Mesenchymal stem cell (in vitro differentiated cells and primary cell): ENCODE measurements at regions not wholly inside any gene's neighbourhood (a gene's known extent, or its start where the extent isn't known, plus 50 kb on each side); places are given as distances from the start of the nearest gene placed in this dataset.
A peak's percentile ranks its signal among the peaks of the same experiment; 100 is the strongest.

Source experiments
- DNase-seq: peaks from one replicate; pipeline ENCODE4 v3.0.0-alpha.2; 2013
- H2AFZ ChIP-seq: one replicate; pipeline ENCODE4 v1.6.1; 2013; ENCODE audit warnings: low read depth, mild to moderate bottlenecking, control low read depth, inconsistent platforms, low read length, moderate library complexity
- H2AK5ac ChIP-seq: 2 replicates; pipeline ENCODE4 v1.6.1; 2013; ENCODE audit warnings: low read length, moderate library complexity, mild to moderate bottlenecking, inconsistent platforms; ENCODE audit not compliant: severe bottlenecking
- H2BK120ac ChIP-seq: one replicate; pipeline ENCODE4 v1.6.1; 2013; ENCODE audit warnings: low read depth, mild to moderate bottlenecking, inconsistent platforms, low read length, moderate library complexity
- H2BK12ac ChIP-seq, 2 experiments: one replicate each; pipeline ENCODE4 v1.6.1; 2013; ENCODE audit warnings: inconsistent platforms in 2 of 2, low read length in 2 of 2, mild to moderate bottlenecking in 2 of 2, moderate library complexity in 2 of 2, control low read depth in 1 of 2
- H2BK15ac ChIP-seq: one replicate; pipeline ENCODE4 v1.6.1; 2013; ENCODE audit warnings: mild to moderate bottlenecking, low read depth, inconsistent platforms; ENCODE audit not compliant: poor library complexity, severe bottlenecking
- H2BK5ac ChIP-seq: 2 replicates; pipeline ENCODE4 v1.6.1; 2013; ENCODE audit warnings: low read depth, mild to moderate bottlenecking, low read length, control low read depth, inconsistent platforms; ENCODE audit not compliant: poor library complexity, severe bottlenecking
- H3K14ac ChIP-seq, 2 experiments: one replicate each; pipeline ENCODE4 v1.6.1; 2013; ENCODE audit warnings: inconsistent platforms in 2 of 2, low read length in 2 of 2, control low read depth in 1 of 2, mild to moderate bottlenecking in 1 of 2, moderate library complexity in 1 of 2
- H3K18ac ChIP-seq, 2 experiments: one replicate each; pipeline ENCODE4 v1.6.1; 2013; ENCODE audit warnings: inconsistent platforms in 2 of 2, low read length in 2 of 2, control low read depth in 1 of 2, low read depth in 1 of 2, mild to moderate bottlenecking in 1 of 2
- H3K23ac ChIP-seq, 2 experiments: one replicate each; pipeline ENCODE4 v1.6.1; 2013; ENCODE audit warnings: inconsistent platforms in 2 of 2, low read length in 2 of 2, mild to moderate bottlenecking in 2 of 2, moderate library complexity in 2 of 2, control low read depth in 1 of 2
- H3K27ac ChIP-seq: 2 replicates; pipeline ENCODE4 v1.5.1; 2013; ENCODE audit warnings: mild to moderate bottlenecking, moderate library complexity, low read length, control low read depth, inconsistent platforms; ENCODE audit not compliant: poor library complexity, severe bottlenecking
- H3K27me3 ChIP-seq, 2 experiments: 2 replicates each; pipeline versions ENCODE4 v1.6.1 to v1.7.0; 2013; ENCODE audit warnings: low read length in 2 of 2, mild to moderate bottlenecking in 2 of 2, moderate library complexity in 2 of 2, control low read depth in 1 of 2, inconsistent platforms in 1 of 2; ENCODE audit not compliant: control insufficient read depth in 1 of 2, insufficient read depth in 1 of 2
- H3K36me3 ChIP-seq, 2 experiments: 2 replicates each; pipeline versions ENCODE4 v1.6.1 to v1.7.0; 2013; ENCODE audit warnings: low read length in 2 of 2, control low read depth in 1 of 2, inconsistent platforms in 1 of 2, low read depth in 1 of 2, mild to moderate bottlenecking in 1 of 2; ENCODE audit not compliant: insufficient read depth in 2 of 2, control insufficient read depth in 1 of 2
- H3K4ac ChIP-seq, 2 experiments: one replicate each; pipeline ENCODE4 v1.6.1; 2013; ENCODE audit warnings: inconsistent platforms in 2 of 2, low read length in 2 of 2, mild to moderate bottlenecking in 2 of 2, moderate library complexity in 2 of 2, control low read depth in 1 of 2, low read depth in 1 of 2
- H3K4me1 ChIP-seq: 2 replicates; pipeline ENCODE4 v1.6.1; 2013; ENCODE audit warnings: low read depth, low read length, control low read depth; ENCODE audit not compliant: control insufficient read depth, insufficient read depth
- H3K4me2 ChIP-seq: 2 replicates; pipeline ENCODE4 v1.6.1; 2013; ENCODE audit warnings: low read length, mild to moderate bottlenecking, inconsistent platforms; ENCODE audit not compliant: poor library complexity, severe bottlenecking
- H3K4me3 ChIP-seq, 2 experiments: 2 replicates each; pipeline versions ENCODE4 v1.5.1 to v1.7.0; 2013; ENCODE audit warnings: low read length in 2 of 2, mild to moderate bottlenecking in 2 of 2, control low read depth in 1 of 2, low read depth in 1 of 2; ENCODE audit not compliant: insufficient read depth in 1 of 2
- H3K79me1 ChIP-seq: replicated peaks from 2 replicates; pipeline ENCODE4 v1.6.1; 2013; ENCODE audit warnings: mild to moderate bottlenecking, control low read depth, low read length, inconsistent platforms; ENCODE audit not compliant: poor library complexity, severe bottlenecking
- H3K9ac ChIP-seq: 2 replicates; pipeline ENCODE4 v1.7.0; 2013; ENCODE audit warnings: mild to moderate bottlenecking, low read length, moderate library complexity
- H3K9me3 ChIP-seq: 2 replicates; pipeline ENCODE4 v1.7.0; 2013; ENCODE audit warnings: mild to moderate bottlenecking, low read length; ENCODE audit not compliant: control insufficient read depth
- H4K8ac ChIP-seq: one replicate; pipeline ENCODE4 v1.6.1; 2013; ENCODE audit warnings: inconsistent platforms, mild to moderate bottlenecking, low read length, moderate library complexity
- H4K91ac ChIP-seq: one replicate; pipeline ENCODE4 v1.6.1; 2013; ENCODE audit warnings: mild to moderate bottlenecking, low read length, inconsistent platforms
- WGBS: methylation state at CpG from one replicate; pipeline ENCODE4 v1.1.7; 2013; ENCODE audit warnings: mixed read lengths; 5-methylcytosine and 5-hydroxymethylcytosine counted together

- Histone ChIP-seq H3K14ac (no peak overlapping the region), H3K27me3 (no peaks in the 10 kb centered on the region), H3K9me3 (no peaks in the 10 kb centered on the region), H2AFZ (no peak overlapping the region), H3K36me3 (no peaks in the 10 kb centered on the region), H2BK5ac (no peak overlapping the region), H3K27ac (no peak overlapping the region), H3K4me2 (no peak overlapping the region), H4K91ac (no peak overlapping the region), H3K23ac (no peak overlapping the region), H2BK12ac (no peak overlapping the region), H2AK5ac (no peak overlapping the region), H3K4me3 (no peak overlapping the region), H3K4me1 (no peaks in the 10 kb centered on the region), H2BK120ac (no peak overlapping the region), H3K4ac (no peak overlapping the region), H3K9ac (no peak overlapping the region), H3K18ac (no peak overlapping the region), H2BK15ac (no peak overlapping the region), H4K8ac (no peak overlapping the region), H3K79me1 (no peaks in the 10 kb centered on the region)
- WGBS: 56% methylated on average over 2 of the region's 4 CpGs
- DNase-seq: peak; percentile 77
These were observed 888.0 kb upstream of the CHAC2 start for GRCh38 chr2:52879561-52879960.

GRCh38 chr2:52877703-52878102 lies 889.9 kb upstream of the CHAC2 start:
- no peaks in the 10 kb centered on the region for H3K4me1 ChIP-seq
- no peaks in the 10 kb centered on the region for H3K9me3 ChIP-seq

GRCh38 chr2:52874466-52875106 lies 893.0 kb upstream of the CHAC2 start:
- no peaks in the 10 kb centered on the region for H3K9me3 ChIP-seq
- H2BK5ac ChIP-seq: no peak overlapping the region
- H2AK5ac ChIP-seq: no peak overlapping the region
- H3K23ac ChIP-seq: no peak overlapping the region
- no peaks in the 10 kb centered on the region for H3K79me1 ChIP-seq
- DNase-seq: no peak
- H2AFZ ChIP-seq: no peak overlapping the region
- H3K18ac ChIP-seq: no peak overlapping the region
- H3K27me3 ChIP-seq: no peaks in the 10 kb centered on the region
- no peak overlapping the region for H3K14ac ChIP-seq
- H3K4ac ChIP-seq: no peak overlapping the region
- H3K4me3 ChIP-seq: no peak overlapping the region
- H3K27ac ChIP-seq: no peak overlapping the region
- H2BK12ac ChIP-seq: no peak overlapping the region
- no peaks in the 10 kb centered on the region for H3K4me1 ChIP-seq
- WGBS: 87% methylated on average over 4 of the region's 6 CpGs
- no peak overlapping the region for H4K8ac ChIP-seq
- no peak overlapping the region for H2BK120ac ChIP-seq
- no peak overlapping the region for H4K91ac ChIP-seq
- H3K36me3 ChIP-seq: no peaks in the 10 kb centered on the region
- H3K4me2 ChIP-seq: no peak overlapping the region
- H2BK15ac ChIP-seq: no peak overlapping the region
- no peak overlapping the region for H3K9ac ChIP-seq

More at GRCh38 chr2:52877703-52878102, 889.9 kb upstream of the CHAC2 start:
- no peak overlapping the region for H2BK5ac ChIP-seq
- H4K91ac ChIP-seq: no peak overlapping the region
- H3K9ac ChIP-seq: no peak overlapping the region
- H2AFZ ChIP-seq: no peak overlapping the region
- no CpG with 5 or more reads among the region's 1 CpG for WGBS
- DNase-seq: peak; percentile 43
- no peak overlapping the region for H3K14ac ChIP-seq
- H3K79me1 ChIP-seq: no peaks in the 10 kb centered on the region
- no peak overlapping the region for H3K4ac ChIP-seq
- H3K27me3 ChIP-seq: no peaks in the 10 kb centered on the region
- H2BK120ac ChIP-seq: no peak overlapping the region
- H2BK15ac ChIP-seq: no peak overlapping the region
- no peaks in the 10 kb centered on the region for H3K36me3 ChIP-seq
- no peak overlapping the region for H3K23ac ChIP-seq
- H2AK5ac ChIP-seq: no peak overlapping the region
- no peak overlapping the region for H4K8ac ChIP-seq
- H3K27ac ChIP-seq: no peak overlapping the region
- H3K4me3 ChIP-seq: no peak overlapping the region
- no peak overlapping the region for H3K4me2 ChIP-seq
- no peak overlapping the region for H3K18ac ChIP-seq
- H2BK12ac ChIP-seq: no peak overlapping the region

- Histone ChIP-seq H4K8ac (no peak overlapping the region), H3K27me3 (no peaks in the 10 kb centered on the region), H3K36me3 (no peaks in the 10 kb centered on the region), H3K18ac (no peak overlapping the region), H3K9ac (no peak overlapping the region), H3K23ac (no peak overlapping the region), H2AK5ac (no peak overlapping the region), H3K27ac (no peak overlapping the region), H4K91ac (no peak overlapping the region), H3K4ac (no peak overlapping the region), H2BK12ac (no peak overlapping the region), H3K4me3 (no peak overlapping the region), H3K9me3 (no peaks in the 10 kb centered on the region), H2AFZ (no peak overlapping the region), H3K4me1 (no peaks in the 10 kb centered on the region), H2BK120ac (no peak overlapping the region), H3K4me2 (no peak overlapping the region), H3K14ac (no peak overlapping the region), H3K79me1 (no peaks in the 10 kb centered on the region), H2BK15ac (no peak overlapping the region), H2BK5ac (no peak overlapping the region)
- no CpG with 5 or more reads among the region's 3 CpGs for WGBS
- no peak for DNase-seq
These were observed 904.8 kb upstream of the CHAC2 start for GRCh38 chr2:52862801-52863200.
